ENCODE measurements at regions not wholly inside any gene's neighbourhood (a gene's known extent, or its start where the extent isn't known, plus 50 kb on each side); places are given as distances from the start of the nearest gene placed in this dataset.

- no peak for TF ChIP-seq POLR2A (IDR thresholded peaks at IDR 0.05)
- no peak for TF ChIP-seq CTCF (IDR thresholded peaks at IDR 0.05)
Observed at GRCh38 chr9:28051559-28052503, 478.6 kb upstream of the C9orf72 start.
